ENCODE measurements at regions not wholly inside any gene's neighbourhood (a gene's known extent, or its start where the extent isn't known, plus 50 kb on each side); places are given as distances from the start of the nearest gene placed in this dataset.
"Not testable (repeated sequence)": the region's sequence is repeated elsewhere in the genome, so short reads cannot be mapped to it uniquely, and the experiment has no call there.

- DNase-seq, result no peak
Measured at GRCh38 chr12:59131462-59131861, 211.2 kb upstream of the LRIG3 start.

GRCh38 chr12:59122784-59123183 is 202.5 kb upstream of the LRIG3 start:
- DNase-seq, result no peak

DNA sequence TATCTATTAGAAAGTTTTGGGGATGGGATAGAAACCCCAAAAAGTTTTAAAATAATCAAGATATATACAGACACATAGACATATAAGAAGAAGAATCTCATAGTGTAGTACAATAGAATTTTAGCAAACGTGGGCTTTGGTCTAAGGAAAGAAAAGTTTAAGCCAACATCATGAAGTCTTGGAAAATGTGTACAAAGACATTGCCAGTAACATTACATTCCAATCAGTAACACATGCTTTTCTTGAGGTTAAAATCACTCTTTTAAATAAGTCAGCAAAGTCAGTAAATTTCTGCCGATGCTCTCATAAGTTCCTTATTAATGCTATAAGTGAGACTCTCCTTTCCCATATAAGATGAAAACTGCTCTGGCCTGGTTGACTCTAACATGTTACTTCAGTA is 201.1 kb upstream of the LRIG3 start:
- DNase-seq, result no peak

GRCh38 chr12:59119676-59120075 is 199.4 kb upstream of the LRIG3 start:
- no peak for DNase-seq

- no peak for DNase-seq
Measured at GRCh38 chr12:59118356-59118755, 198.1 kb upstream of the LRIG3 start.

DNA sequence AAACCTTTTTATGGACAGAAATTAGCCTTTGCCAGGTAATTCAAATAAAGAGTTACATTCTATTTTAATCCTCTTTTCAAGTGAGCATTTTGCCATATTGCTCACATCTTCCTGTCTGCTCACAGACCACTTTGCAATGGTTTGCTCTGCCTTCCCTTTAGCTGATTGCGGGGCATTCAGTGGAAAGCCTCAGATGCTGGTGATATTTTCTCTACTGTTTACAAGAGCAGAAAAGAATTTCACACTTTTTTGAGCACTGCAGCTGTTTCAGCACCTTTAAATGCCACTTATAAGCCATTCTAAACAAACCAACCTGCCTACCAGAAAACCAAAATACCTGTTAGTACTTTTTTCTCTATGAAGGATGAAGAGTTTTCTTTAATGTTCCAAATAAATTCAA is 195.7 kb upstream of the LRIG3 start:
- no peak for DNase-seq

DNA sequence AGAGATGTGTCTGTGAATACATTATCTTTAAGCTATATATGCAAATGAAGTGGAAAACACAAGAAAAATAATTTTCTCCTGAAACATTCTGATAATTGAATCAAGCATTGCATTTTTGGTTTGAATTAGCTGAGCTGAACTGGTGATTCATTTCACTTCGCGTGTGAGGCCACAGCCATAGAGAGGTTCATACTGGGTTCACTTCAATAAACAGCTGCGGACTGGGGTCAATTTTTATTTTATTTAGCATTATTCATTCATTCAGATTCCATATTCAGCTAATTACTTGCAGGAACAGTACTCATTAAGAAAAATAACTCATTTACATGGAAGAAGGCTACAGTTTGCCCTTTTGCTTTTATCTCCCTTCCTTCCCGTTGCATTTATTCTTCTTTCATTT is 195.2 kb upstream of the LRIG3 start:
- no peak for DNase-seq

GRCh38 chr12:59113831-59114615 is 193.7 kb upstream of the LRIG3 start:
- peak; percentile 51 to 66 for DNase-seq

DNA sequence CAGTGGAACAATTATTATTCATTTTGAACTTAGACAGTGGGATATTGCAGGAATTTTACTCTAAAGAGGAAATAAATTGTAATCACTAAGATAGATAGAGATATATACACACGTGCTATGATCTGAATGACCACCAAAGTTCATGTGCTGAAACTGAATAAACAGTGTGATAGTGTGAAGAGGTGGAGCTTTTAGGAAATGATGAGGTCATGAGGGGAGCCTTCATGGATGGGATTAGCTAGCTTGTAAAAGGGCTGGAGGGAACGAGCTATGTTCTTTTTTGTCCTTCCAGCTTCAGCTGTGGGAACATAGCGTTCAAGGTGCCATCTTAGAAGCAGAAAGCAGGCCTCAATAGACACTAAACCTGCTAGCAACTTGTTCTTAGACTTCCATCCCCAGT is 191.5 kb upstream of the LRIG3 start:
- no peak for DNase-seq

- not testable (repeated sequence) for DNase-seq
Measured at GRCh38 chr12:59108516-59108915, 188.2 kb upstream of the LRIG3 start.

DNA sequence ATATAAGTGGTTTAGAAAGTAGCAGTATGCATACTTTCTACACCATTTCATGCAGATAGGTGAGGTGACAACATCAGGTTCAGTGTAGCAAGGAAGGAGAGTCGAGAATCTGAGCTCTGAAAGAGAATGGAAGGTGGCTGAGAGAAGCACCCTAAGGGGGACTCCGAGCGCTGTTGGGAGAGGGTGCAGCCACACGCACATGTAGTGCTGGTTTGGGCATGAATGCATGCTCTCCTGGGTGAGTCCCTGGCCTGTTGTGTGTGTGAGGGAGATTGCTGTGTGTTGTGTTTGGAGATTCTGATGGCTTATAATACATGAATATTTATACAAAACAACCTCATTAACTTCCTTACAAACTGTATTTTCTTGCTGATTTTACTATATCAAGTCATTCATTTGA is 180.3 kb upstream of the LRIG3 start:
- no peak for DNase-seq

DNA sequence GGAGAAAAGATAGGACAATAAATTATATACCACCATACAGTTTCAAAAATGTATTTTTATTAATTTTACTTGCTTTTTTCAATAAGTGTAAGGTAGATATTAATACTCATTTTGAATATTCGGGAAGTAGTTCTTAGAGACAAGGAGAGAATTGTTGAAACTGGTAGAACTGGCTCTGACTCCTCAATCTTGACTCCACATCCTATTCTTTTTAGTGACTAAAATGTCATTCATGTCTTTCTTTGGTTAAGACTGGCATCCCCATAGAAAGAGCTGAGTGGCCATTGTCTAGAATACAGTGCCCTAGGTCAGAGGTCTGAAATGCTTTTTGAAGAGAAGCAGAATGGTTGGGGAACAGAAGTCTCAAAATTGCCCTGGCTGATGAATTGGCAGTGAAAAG is 177.6 kb upstream of the LRIG3 start:
- no peak for DNase-seq

GRCh38 chr12:59096246-59096645 is 175.9 kb upstream of the LRIG3 start:
- DNase-seq, result no peak

- DNase-seq, result no peak
Measured at GRCh38 chr12:59093073-59093772, 172.9 kb upstream of the LRIG3 start.

DNA sequence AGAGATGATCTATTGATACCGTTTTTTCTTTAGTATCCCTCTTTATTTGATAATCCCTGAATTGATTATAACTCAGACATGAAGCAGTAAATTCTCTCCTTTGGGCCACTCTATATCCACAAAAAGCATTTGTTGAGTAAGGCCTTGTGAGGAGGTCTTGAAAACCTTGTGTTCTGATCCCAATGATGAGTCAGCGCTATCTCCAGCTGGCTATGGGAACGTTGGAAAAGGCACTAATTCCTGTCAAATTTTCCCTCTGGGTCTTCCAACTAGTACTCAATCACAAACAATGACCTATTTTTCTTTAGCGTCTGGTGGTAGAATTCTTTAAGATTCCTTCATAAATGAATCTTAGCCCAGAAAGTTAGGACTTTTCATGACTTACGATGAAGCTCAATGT is 168.4 kb upstream of the LRIG3 start:
- no peak for DNase-seq

DNA sequence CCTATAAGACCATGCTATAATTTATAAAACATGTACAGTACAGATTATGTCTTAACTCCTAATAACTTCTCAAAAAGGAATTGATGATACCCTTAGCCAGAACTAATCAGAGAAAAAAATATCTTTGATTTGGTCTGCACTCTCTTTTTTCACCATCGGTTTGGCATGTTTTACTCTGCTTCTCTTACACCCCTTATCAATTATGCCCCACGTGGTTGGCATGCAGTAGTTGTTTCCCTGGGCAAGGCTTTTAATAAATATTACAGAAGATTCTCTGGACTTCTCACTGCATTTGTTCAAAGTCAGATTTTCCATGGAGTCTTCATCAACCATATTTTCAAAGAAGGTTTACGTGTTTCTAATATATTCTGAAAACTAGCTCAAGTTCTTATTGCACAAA is 167.4 kb upstream of the LRIG3 start:
- DNase-seq, result no peak

DNA sequence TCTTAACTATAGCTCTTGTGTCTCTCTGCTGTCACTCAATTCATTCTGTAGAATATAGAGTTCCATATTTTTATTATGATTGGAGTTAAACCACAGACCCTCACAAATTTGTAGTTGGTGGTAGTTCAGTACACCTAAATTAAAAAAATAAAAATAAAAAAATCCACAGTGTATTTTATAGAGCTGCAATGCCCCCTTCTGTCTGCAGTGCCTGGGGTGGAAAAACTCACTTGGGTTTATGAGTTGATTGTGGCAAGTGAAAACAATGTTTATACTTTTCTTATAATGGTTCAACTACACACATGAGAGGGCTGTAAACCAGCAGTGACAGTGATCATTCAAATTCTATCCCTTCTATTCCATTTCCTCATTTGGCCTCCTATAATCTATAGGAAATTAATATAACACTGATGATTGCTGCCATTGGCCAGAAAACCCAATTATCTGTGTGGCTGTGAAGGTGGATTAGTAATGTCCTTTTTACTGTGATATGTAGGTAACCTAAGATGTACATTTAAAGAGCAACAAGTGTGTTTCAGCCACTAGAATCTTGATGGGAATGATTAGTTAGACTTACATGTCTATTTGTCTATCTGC is 166.9 kb upstream of the LRIG3 start:
- no peak for DNase-seq

GRCh38 chr12:59086126-59086525 is 165.8 kb upstream of the LRIG3 start:
- DNase-seq, result no peak

GRCh38 chr12:59085690-59086089 is 165.4 kb upstream of the LRIG3 start:
- DNase-seq, result no peak

DNA sequence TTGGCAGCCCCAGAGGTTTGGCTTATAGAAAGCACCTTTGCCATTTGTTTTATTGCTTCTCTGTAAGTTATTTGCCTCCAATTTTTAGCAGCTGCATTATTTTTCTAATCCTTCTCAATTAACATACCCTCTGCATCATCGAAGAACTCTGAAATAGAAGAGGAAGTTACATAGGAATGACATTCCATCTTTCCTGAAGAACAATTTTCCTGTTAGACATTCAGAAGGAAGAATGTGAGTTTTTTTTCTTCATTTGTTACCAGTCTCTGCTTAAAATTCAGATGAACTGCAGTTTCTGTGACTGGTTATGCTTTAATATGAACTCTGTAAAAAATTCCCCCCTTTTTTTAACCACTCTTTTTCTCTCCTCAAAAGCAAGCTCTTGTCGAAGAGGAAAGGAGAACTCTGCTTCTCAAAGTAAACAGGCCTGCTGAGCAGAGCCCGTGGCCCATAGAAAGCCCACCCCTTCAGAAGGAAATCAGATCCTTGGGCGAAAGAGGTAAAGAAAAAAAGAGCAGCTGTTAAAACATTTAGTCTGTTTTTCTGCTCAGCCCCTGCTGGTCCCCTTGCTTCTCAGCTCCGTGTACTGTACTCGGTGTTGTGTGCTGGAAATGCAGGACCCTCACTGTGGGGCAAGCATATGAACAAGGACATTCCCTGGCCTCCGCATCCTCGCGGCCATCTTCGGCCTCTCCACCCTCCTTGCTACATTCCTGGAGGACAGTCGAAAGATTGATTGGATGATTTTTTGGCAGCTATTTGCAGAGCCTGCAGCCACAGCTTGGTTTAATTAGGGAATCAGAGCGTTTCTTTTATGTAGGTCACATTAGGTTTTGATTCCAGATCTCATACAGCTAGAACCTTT is 164.4 kb upstream of the LRIG3 start:
- no peak for DNase-seq

GRCh38 chr12:59082952-59083351 is 162.6 kb upstream of the LRIG3 start:
- no peak for DNase-seq

DNA sequence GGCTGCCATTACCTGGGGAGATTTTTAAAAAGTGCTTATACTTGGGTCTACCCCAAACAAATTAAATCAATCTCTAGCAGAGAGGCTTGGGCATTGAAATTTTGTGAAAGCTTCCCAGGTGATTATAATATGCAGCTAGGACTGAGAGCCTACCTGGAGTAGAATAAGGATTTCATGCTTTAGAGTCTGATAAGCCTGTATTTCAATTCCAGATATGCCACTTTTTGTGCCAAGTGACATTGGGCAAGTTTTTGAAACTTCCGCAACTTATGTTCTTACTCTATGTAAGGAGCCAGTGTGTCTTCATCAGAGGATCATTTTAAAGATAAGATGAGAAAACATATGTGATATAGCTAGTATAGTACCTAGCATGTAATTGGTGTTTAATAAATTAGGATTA is 159.8 kb upstream of the LRIG3 start:
- no peak for DNase-seq

- DNase-seq, result no peak
Measured at GRCh38 chr12:59079472-59079871, 159.2 kb upstream of the LRIG3 start.

Measured in AML-193 (cell line).